IMR-90 (cell line): ENCODE measurements at regions not wholly inside any gene's neighbourhood (a gene's known extent, or its start where the extent isn't known, plus 50 kb on each side); places are given as distances from the start of the nearest gene placed in this dataset.

Experiments
- ATAC-seq: fragments of 200-7000 bp; cut with Tn5 transposase; 2 replicates; pipeline ENCODE4 v1.9.1; 2020; ENCODE audit warnings: low read depth, mild to moderate bottlenecking, moderate library complexity
- BruUV-seq: library from RNA; stranded (reverse); fragments of 400-500 nt; replicated peaks from 2 replicates; lab custom pipeline; 2021; lab: Mats Ljungman, UMichigan
- CTCF ChIA-PET: fragments of 300-600 bp; formaldehyde crosslinking; extraction: SDS; loops from one replicate; lab custom pipeline; 2021; ENCODE audit warnings: antibody characterized with exemption; lab: Yijun Ruan, JAX
- POLR2A ChIA-PET: fragments of 300-600 bp; sonication (Branson Sonifier 250); formaldehyde crosslinking; loops from one replicate; lab custom pipeline; 2022; ENCODE audit warnings: antibody characterized with exemption; ENCODE audit not compliant: unreplicated experiment; lab: Charles Lee
- DNase-seq: peaks from one replicate; pipeline ENCODE4 v3.0.0; 2013
- H2AFZ ChIP-seq: replicated peaks from 2 replicates; pipeline ENCODE3; 2013; ENCODE audit warnings: low read length, mild to moderate bottlenecking; ENCODE audit not compliant: poor library complexity
- H2AK5ac ChIP-seq: 2 replicates; pipeline ENCODE4 v1.6.1; 2013; ENCODE audit warnings: low read depth, low read length, inconsistent platforms
- H2AK9ac ChIP-seq: replicated peaks from 2 replicates; pipeline ENCODE3; 2013; ENCODE audit warnings: mild to moderate bottlenecking, low read depth, low read length, moderate library complexity; ENCODE audit not compliant: poor library complexity
- H2BK120ac ChIP-seq: 2 replicates; pipeline ENCODE4 v1.6.1; 2013; ENCODE audit warnings: low read depth, low read length, inconsistent platforms
- H2BK15ac ChIP-seq: 3 replicates; pipeline ENCODE4 v1.6.1; 2013; ENCODE audit warnings: low read depth, low read length, inconsistent platforms
- H2BK20ac ChIP-seq: 2 replicates; pipeline ENCODE4 v1.6.1; 2013; ENCODE audit warnings: low read depth, mild to moderate bottlenecking, inconsistent platforms, low read length, moderate library complexity
- H2BK5ac ChIP-seq: 2 replicates; pipeline ENCODE4 v1.6.1; 2013; ENCODE audit warnings: mild to moderate bottlenecking, low read depth, low read length, inconsistent platforms; ENCODE audit not compliant: poor library complexity, severe bottlenecking
- H3K14ac ChIP-seq: replicated peaks from 2 replicates; pipeline ENCODE4 v1.6.1; 2013; ENCODE audit warnings: low read depth, low read length, inconsistent platforms
- H3K18ac ChIP-seq: 2 replicates; pipeline ENCODE4 v1.6.1; 2013; ENCODE audit warnings: low read depth, low read length, control low read depth
- H3K23ac ChIP-seq: 2 replicates; pipeline ENCODE4 v1.6.1; 2013; ENCODE audit warnings: low read depth, low read length, inconsistent platforms
- H3K27ac ChIP-seq: 2 replicates; pipeline ENCODE4 v1.5.1; 2013; ENCODE audit warnings: mild to moderate bottlenecking, control low read depth, low read length; ENCODE audit not compliant: insufficient read depth
- H3K27me3 ChIP-seq: 2 replicates; pipeline ENCODE4 v1.6.1; 2013; ENCODE audit warnings: low read length; ENCODE audit not compliant: control insufficient read depth, insufficient read depth
- H3K36me3 ChIP-seq: 2 replicates; pipeline ENCODE4 v1.6.1; 2013; ENCODE audit warnings: low read length, mixed read lengths; ENCODE audit not compliant: control insufficient read depth, insufficient read depth
- H3K4ac ChIP-seq: 2 replicates; pipeline ENCODE4 v1.6.1; 2013; ENCODE audit warnings: low read depth, low read length, inconsistent platforms
- H3K4me1 ChIP-seq: 2 replicates; pipeline ENCODE4 v1.6.1; 2013; ENCODE audit warnings: low read length, mixed read lengths; ENCODE audit not compliant: control insufficient read depth, insufficient read depth
- H3K4me2 ChIP-seq: 2 replicates; pipeline ENCODE4 v1.6.1; 2013; ENCODE audit warnings: low read depth, mild to moderate bottlenecking, control low read depth, low read length, moderate library complexity
- H3K4me3 ChIP-seq: 2 replicates; pipeline ENCODE4 v1.5.1; 2013; ENCODE audit warnings: low read depth, mild to moderate bottlenecking, control low read depth, low read length, moderate library complexity; ENCODE audit not compliant: insufficient read depth
- H3K56ac ChIP-seq: 2 replicates; pipeline ENCODE4 v1.6.1; 2013; ENCODE audit warnings: low read length, inconsistent platforms; ENCODE audit not compliant: insufficient read depth; ENCODE audit errors: extremely low read depth
- H3K79me1 ChIP-seq, 2 experiments: 2 replicates each; pipeline ENCODE4 v1.6.1; 2013; ENCODE audit warnings: low read length in 2 of 2, inconsistent platforms in 1 of 2, low read depth in 1 of 2
- H3K9ac ChIP-seq: 2 replicates; pipeline ENCODE4 v1.6.1; 2013; ENCODE audit warnings: low read depth, low read length, control low read depth
- H3K9me1 ChIP-seq: 2 replicates; pipeline ENCODE4 v1.6.1; 2013; ENCODE audit warnings: low read length, inconsistent platforms; ENCODE audit not compliant: insufficient read depth
- H3K9me3 ChIP-seq: 2 replicates; pipeline ENCODE4 v1.6.1; 2013; ENCODE audit warnings: low read length; ENCODE audit not compliant: control insufficient read depth, insufficient read depth
- H4K20me1 ChIP-seq: 2 replicates; pipeline ENCODE4 v1.6.1; 2013; ENCODE audit warnings: low read length, inconsistent platforms; ENCODE audit not compliant: insufficient read depth
- H4K5ac ChIP-seq: 2 replicates; pipeline ENCODE4 v1.6.1; 2013; ENCODE audit warnings: mild to moderate bottlenecking, low read depth, low read length, control low read depth
- H4K8ac ChIP-seq, 2 experiments: 2 replicates each; pipeline ENCODE4 v1.6.1; 2013; ENCODE audit warnings: low read depth in 2 of 2, low read length in 2 of 2, control low read depth in 1 of 2, inconsistent platforms in 1 of 2
- H4K91ac ChIP-seq: 2 replicates; pipeline ENCODE4 v1.6.1; 2013; ENCODE audit warnings: low read depth, low read length, inconsistent platforms; ENCODE audit not compliant: insufficient read depth
- BHLHE40 ChIP-seq: fragments of 150-350 bp; IDR thresholded peaks from 2 replicates; pipeline ENCODE4 v1.6.1; 2016; ENCODE audit warnings: mild to moderate bottlenecking, low read depth, low read length
- CHD1 ChIP-seq: IDR thresholded peaks from 2 replicates; pipeline ENCODE4 v1.6.1; 2012; ENCODE audit warnings: low read depth, low read length, improper control_type of control experiment
- FOS ChIP-seq: fragments of 150-350 bp; IDR thresholded peaks from 2 replicates; pipeline ENCODE4 v1.6.1; 2016; ENCODE audit warnings: low read depth, low read length
- MAFK ChIP-seq: IDR thresholded peaks from 2 replicates; pipeline ENCODE4 v1.6.1; 2012; ENCODE audit warnings: low read depth, low read length, improper control_type of control experiment
- RAD21 ChIP-seq: IDR thresholded peaks from 2 replicates; pipeline ENCODE4 v1.6.1; 2012; ENCODE audit warnings: low read length, improper control_type of control experiment
- RCOR1 ChIP-seq: IDR thresholded peaks from 2 replicates; pipeline ENCODE4 v1.6.1; 2012; ENCODE audit warnings: mild to moderate bottlenecking, low read length, improper control_type of control experiment; ENCODE audit not compliant: insufficient replicate concordance
- dilution Hi-C: fragments of 300-500 bp; cut with HindIII; formaldehyde crosslinking; loops from one replicate; pipeline ENCODE4 v1.14.3; 2018; ENCODE audit warnings: low sequenced_read_pairs; ENCODE audit not compliant: unreplicated experiment
- in situ Hi-C: fragments of 300-500 bp; cut with MboI; formaldehyde crosslinking; loops from 3 replicates; pipeline ENCODE4 v1.14.3; 2019; ENCODE audit warnings: low sequenced_read_pairs, inconsistent platforms, mixed read lengths
- intact Hi-C: fragments of 100-400 bp; cut with micrococcal nuclease; formaldehyde crosslinking; loops from 2 replicates; pipeline ENCODE4 v1.10.0; 2022
- TF ChIP-seq, protein P1 (sequence below): conservative IDR thresholded peaks from 2 replicates; pipeline ENCODE4 v1.5.1; 2012; ENCODE audit warnings: mild to moderate bottlenecking, low read depth, low read length, improper control_type of control experiment
- TF ChIP-seq, protein P2 (sequence below): fragments of 150-350 bp; IDR thresholded peaks from 2 replicates; pipeline ENCODE4 v1.6.1; 2017; ENCODE audit warnings: mild to moderate bottlenecking, antibody characterized with exemption, low read length, low read depth
- TF ChIP-seq, protein P3 (sequence below): fragments of 150-350 bp; IDR thresholded peaks from 2 replicates; pipeline ENCODE4 v1.6.1; 2016; ENCODE audit warnings: low read depth, mild to moderate bottlenecking, low read length, moderate library complexity, borderline replicate concordance

DNA sequence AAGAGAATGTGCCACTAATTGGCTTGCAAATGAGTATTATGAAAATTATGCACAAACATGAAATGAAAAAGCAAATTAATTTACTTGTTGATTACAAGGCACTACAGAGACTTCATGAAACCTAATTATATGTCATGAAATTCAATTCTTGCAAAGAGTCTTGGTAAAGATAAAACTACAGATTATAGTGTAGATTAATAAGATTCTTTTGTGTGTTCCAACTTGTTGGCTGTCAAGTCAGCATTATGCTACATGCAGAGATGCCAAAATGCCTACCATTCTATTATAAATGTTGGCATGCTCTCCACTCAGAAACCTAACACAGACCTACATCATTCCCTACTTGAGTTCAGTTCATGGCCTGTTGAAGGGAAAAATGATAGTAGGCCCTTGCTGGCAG lies 97.2 kb upstream of the KITLG start:
- H4K20me1 ChIP-seq: no peaks in the 10 kb centered on the region
- CTCF ChIA-PET: no interaction called here
- dilution Hi-C loops (no loop called here), in situ Hi-C loops (no loop called here), intact Hi-C loops (no loop called here)
- no peaks in the 10 kb centered on the region for H3K27me3 ChIP-seq
- no peak overlapping the region for H3K4me3 ChIP-seq
- no peaks in the 10 kb centered on the region for H3K9me3 ChIP-seq
- no peak overlapping the region for H4K8ac ChIP-seq
- H3K4ac ChIP-seq: no peak overlapping the region
- H3K23ac ChIP-seq: no peak overlapping the region
- H2BK120ac ChIP-seq: no peak overlapping the region
- H2AFZ ChIP-seq: no peak overlapping the region
- no peak overlapping the region for H2AK5ac ChIP-seq
- H3K9ac ChIP-seq: no peak overlapping the region
- ATAC-seq (no peak), DNase-seq (no peak)
- H3K79me1 ChIP-seq: no peaks in the 10 kb centered on the region
- no peak overlapping the region for H4K5ac ChIP-seq
- H3K9me1 ChIP-seq: no peaks in the 10 kb centered on the region
- H4K91ac ChIP-seq: no peak overlapping the region
- H3K18ac ChIP-seq: no peak overlapping the region
- H3K14ac ChIP-seq: no peak overlapping the region
- no peak overlapping the region for H2BK20ac ChIP-seq
- no peak overlapping the region for H2BK15ac ChIP-seq
- no peaks in the 10 kb centered on the region for H3K36me3 ChIP-seq
- TF ChIP-seq FOS (no peak), RCOR1 (no peak), CHD1 (no peak), BHLHE40 (no peak), RAD21 (no peak), MAFK (no peak)
- TF ChIP-seq, protein P1, sequence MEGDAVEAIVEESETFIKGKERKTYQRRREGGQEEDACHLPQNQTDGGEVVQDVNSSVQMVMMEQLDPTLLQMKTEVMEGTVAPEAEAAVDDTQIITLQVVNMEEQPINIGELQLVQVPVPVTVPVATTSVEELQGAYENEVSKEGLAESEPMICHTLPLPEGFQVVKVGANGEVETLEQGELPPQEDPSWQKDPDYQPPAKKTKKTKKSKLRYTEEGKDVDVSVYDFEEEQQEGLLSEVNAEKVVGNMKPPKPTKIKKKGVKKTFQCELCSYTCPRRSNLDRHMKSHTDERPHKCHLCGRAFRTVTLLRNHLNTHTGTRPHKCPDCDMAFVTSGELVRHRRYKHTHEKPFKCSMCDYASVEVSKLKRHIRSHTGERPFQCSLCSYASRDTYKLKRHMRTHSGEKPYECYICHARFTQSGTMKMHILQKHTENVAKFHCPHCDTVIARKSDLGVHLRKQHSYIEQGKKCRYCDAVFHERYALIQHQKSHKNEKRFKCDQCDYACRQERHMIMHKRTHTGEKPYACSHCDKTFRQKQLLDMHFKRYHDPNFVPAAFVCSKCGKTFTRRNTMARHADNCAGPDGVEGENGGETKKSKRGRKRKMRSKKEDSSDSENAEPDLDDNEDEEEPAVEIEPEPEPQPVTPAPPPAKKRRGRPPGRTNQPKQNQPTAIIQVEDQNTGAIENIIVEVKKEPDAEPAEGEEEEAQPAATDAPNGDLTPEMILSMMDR: no peak
- TF ChIP-seq, protein P2, sequence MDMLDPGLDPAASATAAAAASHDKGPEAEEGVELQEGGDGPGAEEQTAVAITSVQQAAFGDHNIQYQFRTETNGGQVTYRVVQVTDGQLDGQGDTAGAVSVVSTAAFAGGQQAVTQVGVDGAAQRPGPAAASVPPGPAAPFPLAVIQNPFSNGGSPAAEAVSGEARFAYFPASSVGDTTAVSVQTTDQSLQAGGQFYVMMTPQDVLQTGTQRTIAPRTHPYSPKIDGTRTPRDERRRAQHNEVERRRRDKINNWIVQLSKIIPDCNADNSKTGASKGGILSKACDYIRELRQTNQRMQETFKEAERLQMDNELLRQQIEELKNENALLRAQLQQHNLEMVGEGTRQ: no peak
- TF ChIP-seq, protein P3, sequence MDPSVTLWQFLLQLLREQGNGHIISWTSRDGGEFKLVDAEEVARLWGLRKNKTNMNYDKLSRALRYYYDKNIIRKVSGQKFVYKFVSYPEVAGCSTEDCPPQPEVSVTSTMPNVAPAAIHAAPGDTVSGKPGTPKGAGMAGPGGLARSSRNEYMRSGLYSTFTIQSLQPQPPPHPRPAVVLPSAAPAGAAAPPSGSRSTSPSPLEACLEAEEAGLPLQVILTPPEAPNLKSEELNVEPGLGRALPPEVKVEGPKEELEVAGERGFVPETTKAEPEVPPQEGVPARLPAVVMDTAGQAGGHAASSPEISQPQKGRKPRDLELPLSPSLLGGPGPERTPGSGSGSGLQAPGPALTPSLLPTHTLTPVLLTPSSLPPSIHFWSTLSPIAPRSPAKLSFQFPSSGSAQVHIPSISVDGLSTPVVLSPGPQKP: no peak
- no peak overlapping the region for H2AK9ac ChIP-seq
- POLR2A ChIA-PET: no interaction called here
- H3K4me2 ChIP-seq: no peak overlapping the region
- no peak overlapping the region for H3K27ac ChIP-seq
- BruUV-seq: no TSS peak
- no peak overlapping the region for H3K56ac ChIP-seq
- no peaks in the 10 kb centered on the region for H3K4me1 ChIP-seq
- H2BK5ac ChIP-seq: no peak overlapping the region
